Coronary artery (tissue), 2 donors: ENCODE measurements at regions not wholly inside any gene's neighbourhood (a gene's known extent, or its start where the extent isn't known, plus 50 kb on each side); places are given as distances from the start of the nearest gene placed in this dataset.
"Not testable (repeated sequence)": the region's sequence is repeated elsewhere in the genome, so short reads cannot be mapped to it uniquely, and the experiment has no call there.

ENCODE experiments used
- DNase-seq: peaks from one replicate; pipeline ENCODE4 v3.0.0-alpha.2; 2017; ENCODE audit warnings: low spot score
- H3K27ac ChIP-seq, 2 donors: fragments of 200-600 bp; sonication (generic); one replicate each; pipeline ENCODE4 v1.5.1; 2016 to 2019
- H3K4me3 ChIP-seq: fragments of 200-600 bp; sonication (generic); 2 replicates; pipeline ENCODE4 v1.5.1; 2016; ENCODE audit warnings: mild to moderate bottlenecking, moderate library complexity
- TF ChIP-seq, protein P1 (sequence below): fragments of 200-600 bp; sonication (generic); IDR thresholded peaks from one replicate; pipeline ENCODE4 v1.5.1; 2019; ENCODE audit warnings: antibody characterized with exemption

DNA sequence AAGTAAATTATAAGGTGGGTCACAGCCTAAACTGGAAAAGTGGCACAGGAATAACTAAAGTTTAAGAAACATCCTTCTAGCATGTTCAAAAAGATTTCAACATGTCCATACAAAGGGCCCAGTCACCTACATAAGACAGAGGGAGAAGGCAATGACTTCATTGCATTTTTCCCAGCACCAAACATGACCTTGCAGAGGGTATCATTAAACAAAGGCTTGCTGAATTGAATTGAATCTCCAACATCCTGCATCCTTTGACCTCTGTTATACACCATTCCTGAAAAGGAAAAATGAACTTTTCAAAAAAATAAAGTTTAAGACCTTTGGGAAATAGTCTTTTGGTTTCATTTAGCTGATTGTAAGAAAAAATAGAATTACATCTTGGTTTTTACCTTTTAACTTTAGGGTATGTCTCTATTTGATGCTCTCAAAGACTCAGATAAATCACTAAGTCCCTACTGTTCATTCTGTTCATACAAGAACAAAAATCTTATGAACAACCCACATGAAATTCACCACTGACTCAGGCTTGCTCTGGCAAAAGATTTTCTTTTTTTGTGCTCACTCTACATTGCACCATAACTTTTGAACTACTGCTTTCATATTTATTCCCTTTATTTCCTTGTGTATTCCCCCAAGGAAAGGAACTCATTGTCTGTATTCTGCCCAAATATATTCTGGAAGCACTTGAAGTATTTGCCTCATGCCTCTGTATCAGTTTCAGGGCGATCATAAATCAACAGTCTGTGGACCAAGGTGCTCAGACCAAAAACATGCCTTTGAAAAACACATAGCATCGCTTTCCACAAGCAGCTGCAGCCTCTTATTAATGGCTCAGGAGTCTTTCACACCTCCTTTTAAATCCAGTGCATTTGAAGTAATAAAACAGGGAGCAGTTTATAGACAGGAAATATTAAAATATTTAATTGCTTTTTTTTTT is 121.7 kb downstream of the DUSP6 start:
- H3K4me3 ChIP-seq: no peak overlapping the region
- TF ChIP-seq, protein P1, sequence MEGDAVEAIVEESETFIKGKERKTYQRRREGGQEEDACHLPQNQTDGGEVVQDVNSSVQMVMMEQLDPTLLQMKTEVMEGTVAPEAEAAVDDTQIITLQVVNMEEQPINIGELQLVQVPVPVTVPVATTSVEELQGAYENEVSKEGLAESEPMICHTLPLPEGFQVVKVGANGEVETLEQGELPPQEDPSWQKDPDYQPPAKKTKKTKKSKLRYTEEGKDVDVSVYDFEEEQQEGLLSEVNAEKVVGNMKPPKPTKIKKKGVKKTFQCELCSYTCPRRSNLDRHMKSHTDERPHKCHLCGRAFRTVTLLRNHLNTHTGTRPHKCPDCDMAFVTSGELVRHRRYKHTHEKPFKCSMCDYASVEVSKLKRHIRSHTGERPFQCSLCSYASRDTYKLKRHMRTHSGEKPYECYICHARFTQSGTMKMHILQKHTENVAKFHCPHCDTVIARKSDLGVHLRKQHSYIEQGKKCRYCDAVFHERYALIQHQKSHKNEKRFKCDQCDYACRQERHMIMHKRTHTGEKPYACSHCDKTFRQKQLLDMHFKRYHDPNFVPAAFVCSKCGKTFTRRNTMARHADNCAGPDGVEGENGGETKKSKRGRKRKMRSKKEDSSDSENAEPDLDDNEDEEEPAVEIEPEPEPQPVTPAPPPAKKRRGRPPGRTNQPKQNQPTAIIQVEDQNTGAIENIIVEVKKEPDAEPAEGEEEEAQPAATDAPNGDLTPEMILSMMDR: no peak
- no peak overlapping the region for H3K27ac ChIP-seq
- DNase-seq: no peak

DNA sequence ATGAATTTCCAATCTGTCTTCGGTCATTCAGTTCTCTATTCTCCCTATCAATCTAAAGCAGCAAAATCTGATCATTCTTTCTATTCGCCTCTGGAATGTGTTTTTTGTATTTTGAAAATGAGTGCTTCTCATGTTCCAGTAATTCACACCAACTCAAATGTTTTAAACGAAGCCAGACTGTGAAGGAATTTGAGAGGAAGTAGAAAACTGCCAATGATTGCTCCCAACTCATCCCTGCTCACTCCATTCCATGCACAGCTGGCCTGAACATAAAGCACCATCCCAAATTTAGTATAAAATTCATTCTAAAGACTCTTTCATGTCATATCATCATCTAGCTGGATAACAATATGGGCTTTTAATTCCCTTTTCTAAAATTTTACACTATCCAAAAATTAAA is 123.8 kb downstream of the DUSP6 start:
- TF ChIP-seq, protein P1: no peak
- no peak for DNase-seq
- Histone ChIP-seq H3K27ac (no peak overlapping the region), H3K4me3 (no peak overlapping the region)

DNA sequence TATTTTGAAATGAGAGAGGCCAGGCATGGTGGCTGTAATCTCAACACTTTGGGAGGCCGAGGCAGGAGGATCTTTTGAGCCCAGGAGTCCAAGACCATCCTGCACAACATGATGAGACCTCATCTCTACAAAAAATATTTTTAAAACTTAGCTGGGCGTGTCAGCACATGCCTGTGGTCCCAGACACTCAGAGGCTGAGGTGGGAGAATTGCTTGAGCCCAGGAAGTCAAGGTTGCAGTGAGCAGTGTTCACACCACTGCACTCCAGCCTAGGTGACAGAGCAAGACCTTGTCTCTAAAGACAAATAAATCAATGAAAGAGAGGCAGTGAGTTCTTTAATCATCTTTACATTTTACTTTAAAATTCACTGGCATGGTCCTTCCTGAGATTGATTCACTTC is 124.5 kb downstream of the DUSP6 start:
- no peak for DNase-seq
- Histone ChIP-seq H3K4me3 (no peak overlapping the region), H3K27ac (no peak overlapping the region)
- TF ChIP-seq, protein P1: no peak

DNA sequence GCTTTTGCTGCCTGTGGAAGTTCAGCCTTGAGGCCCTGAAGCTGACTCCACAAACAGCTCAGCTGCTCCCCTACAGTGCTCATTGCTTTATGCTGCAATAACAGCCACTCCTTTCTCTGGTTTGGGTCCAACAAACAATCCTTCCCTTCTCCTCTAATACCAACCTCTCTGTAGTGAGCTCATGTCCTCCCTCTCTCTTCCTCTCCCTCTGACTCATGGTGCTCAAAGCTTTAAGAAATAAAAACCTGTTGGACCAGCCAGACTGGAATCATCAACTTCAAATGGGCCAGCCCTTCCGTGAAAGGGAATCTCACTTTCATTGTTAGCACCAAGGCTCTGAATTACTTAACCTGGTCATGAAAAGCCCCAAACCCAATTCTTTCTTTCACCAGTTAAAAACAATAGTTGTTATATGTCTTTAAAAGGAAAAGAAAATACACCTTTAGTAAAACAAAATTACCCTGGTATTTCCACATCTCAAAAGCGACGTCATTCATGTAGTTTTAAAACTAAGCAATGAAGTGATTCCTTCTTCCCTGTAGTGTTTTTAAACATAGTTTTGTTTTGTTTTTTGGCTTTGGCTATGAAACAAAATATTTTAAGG is 126.4 kb downstream of the DUSP6 start:
- Histone ChIP-seq H3K27ac (peak overlapping the region in 1 of 2 donors; percentile 3), H3K4me3 (no peak overlapping the region)
- DNase-seq: no peak
- TF ChIP-seq, protein P1: no peak

DNA sequence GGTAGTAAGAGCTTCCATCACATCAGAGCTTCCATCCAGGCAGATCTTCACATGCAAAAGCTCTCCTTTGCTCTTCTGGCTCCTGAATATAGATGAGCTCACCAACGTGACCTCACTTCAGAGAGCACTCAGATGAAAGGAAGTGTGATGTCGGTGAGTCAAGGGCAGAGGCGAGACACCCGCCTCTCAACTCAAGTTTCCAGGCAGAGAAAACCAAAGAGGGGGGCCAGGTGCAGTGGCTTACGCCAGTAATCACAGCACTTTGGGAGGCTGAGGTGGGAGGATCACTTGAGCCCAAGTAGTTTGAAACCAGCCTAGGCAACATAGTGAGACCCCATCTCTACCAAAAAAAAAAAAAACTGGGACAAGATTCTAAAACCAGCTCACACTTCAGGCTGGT is 126.9 kb downstream of the DUSP6 start:
- no peak overlapping the region for H3K27ac ChIP-seq
- DNase-seq: no peak

DNA sequence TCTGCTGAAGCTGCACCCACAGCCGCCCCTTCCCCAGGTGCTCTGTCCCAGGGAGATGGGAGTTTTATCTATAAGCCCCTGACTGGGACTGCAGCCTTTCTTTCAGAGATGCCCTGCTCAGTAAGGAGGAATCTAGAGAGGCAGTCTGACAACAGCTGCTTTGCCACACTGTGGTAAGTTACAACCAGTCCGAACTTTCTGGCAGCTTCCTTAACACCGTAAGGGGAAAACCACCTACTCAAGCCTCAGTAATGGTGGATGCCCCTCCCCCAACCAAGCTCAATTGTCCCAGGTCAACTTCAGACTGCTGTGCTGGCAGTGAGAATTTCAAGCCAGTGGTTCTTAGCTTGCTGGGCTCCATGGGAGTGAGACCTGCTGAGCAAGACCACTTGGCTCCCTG is 129.7 kb downstream of the DUSP6 start:
- not testable (repeated sequence) for H3K4me3 ChIP-seq, H3K27ac ChIP-seq, DNase-seq

More for the DNA sequence above, 126.9 kb downstream of the DUSP6 start:
- no peak overlapping the region for H3K4me3 ChIP-seq
- TF ChIP-seq, protein P1: no peak

DNA sequence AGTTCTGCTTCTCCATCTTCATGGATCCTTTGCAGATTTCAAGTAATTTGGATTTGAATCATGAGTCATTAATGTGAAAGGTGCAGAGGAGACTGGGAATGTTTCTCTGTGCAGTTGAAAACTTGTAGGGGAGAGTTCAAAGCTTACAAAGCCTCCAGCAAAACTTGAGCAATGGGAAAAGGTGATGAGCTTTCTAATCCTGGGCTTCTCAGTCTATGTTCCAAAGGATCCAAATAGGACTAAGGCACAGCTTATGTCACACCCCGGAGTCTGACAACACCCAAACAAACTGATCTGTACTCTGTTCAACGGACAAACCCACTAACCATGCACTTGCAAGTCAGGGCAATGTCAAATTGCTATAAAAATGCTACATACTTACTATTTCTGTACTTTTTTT is 134.8 kb downstream of the DUSP6 start:
- no peak for DNase-seq
- TF ChIP-seq, protein P1: no peak
- Histone ChIP-seq H3K4me3 (no peak overlapping the region), H3K27ac (no peak overlapping the region)
